Fibroblast of lung (primary cell): ENCODE measurements at regions not wholly inside any gene's neighbourhood (a gene's known extent, or its start where the extent isn't known, plus 50 kb on each side); places are given as distances from the start of the nearest gene placed in this dataset.

Experiments used
- CTCF ChIP-seq, 2 donors: IDR thresholded peaks in 1 of 2; conservative IDR thresholded peaks in 1 of 2; 1 replicate in 1 of 2; 2 replicates in 1 of 2; pipeline ENCODE4 v1.5.1; 2011 to 2012; ENCODE audit warnings: low read length in 2 of 2, control low read depth in 1 of 2, inconsistent platforms in 1 of 2, low read depth in 1 of 2, mild to moderate bottlenecking in 1 of 2
- EZH2 ChIP-seq: IDR thresholded peaks from 2 replicates; pipeline ENCODE4 v1.5.1; 2012; ENCODE audit warnings: low read length, control low read depth, mild to moderate bottlenecking; ENCODE audit errors: missing control alignments

DNA sequence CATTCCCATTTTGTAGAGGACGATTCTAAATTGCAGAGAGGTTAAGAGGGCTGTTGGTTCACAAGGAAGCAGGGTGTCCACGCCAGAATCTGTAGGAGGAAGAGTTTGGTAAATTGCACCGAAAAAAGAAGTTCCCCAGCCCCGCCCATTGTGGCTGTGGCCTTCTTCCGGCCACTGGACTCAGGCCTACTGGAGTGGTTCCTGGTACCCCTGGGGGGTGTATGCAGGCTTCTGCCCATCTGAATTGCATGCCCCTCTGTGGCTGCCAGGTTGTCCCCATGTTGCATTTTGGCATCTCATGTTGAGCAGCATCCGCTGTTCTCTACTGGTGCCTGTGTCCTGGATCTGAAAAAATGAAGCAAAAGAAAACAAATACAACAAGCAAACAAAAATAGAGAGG is 234.2 kb downstream of the WDR11 start:
- TF ChIP-seq CTCF (conservative IDR thresholded peaks at IDR 0.05 in 1 of 2, IDR thresholded peaks at IDR 0.05 in 1 of 2; ENCODE audit: low read depth in 1 of 2, low read length in 2 of 2) (no peak), EZH2 (no peak)
